SU-DHL-6 (cell line): ENCODE measurements at regions not wholly inside any gene's neighbourhood (a gene's known extent, or its start where the extent isn't known, plus 50 kb on each side); places are given as distances from the start of the nearest gene placed in this dataset.

Source experiments
- EZH2phosphoT487 ChIP-seq: fragments of 200-600 bp; sonication (generic), shearing (Covaris generic); conservative IDR thresholded peaks from 2 replicates; pipeline ENCODE4 v1.6.1; 2018; ENCODE audit warnings: mild to moderate bottlenecking, antibody characterized with exemption, low read length, moderate library complexity, mixed read lengths
- TF ChIP-seq, protein P1 (sequence below): fragments of 200-600 bp; sonication (generic); IDR thresholded peaks from one replicate; pipeline ENCODE4 v1.5.1; 2017; ENCODE audit warnings: antibody characterized with exemption, mild to moderate bottlenecking, low read length, moderate library complexity; ENCODE audit not compliant: insufficient read depth, poor library complexity, severe bottlenecking

GRCh38 chr13:23098161-23098907, 82.4 kb upstream of the SGCG start:
- TF ChIP-seq, protein P1, sequence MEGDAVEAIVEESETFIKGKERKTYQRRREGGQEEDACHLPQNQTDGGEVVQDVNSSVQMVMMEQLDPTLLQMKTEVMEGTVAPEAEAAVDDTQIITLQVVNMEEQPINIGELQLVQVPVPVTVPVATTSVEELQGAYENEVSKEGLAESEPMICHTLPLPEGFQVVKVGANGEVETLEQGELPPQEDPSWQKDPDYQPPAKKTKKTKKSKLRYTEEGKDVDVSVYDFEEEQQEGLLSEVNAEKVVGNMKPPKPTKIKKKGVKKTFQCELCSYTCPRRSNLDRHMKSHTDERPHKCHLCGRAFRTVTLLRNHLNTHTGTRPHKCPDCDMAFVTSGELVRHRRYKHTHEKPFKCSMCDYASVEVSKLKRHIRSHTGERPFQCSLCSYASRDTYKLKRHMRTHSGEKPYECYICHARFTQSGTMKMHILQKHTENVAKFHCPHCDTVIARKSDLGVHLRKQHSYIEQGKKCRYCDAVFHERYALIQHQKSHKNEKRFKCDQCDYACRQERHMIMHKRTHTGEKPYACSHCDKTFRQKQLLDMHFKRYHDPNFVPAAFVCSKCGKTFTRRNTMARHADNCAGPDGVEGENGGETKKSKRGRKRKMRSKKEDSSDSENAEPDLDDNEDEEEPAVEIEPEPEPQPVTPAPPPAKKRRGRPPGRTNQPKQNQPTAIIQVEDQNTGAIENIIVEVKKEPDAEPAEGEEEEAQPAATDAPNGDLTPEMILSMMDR, result no peak
- TF ChIP-seq EZH2phosphoT487, result no peak
